Bronchial epithelial cell (primary cell): ENCODE measurements at regions not wholly inside any gene's neighbourhood (a gene's known extent, or its start where the extent isn't known, plus 50 kb on each side); places are given as distances from the start of the nearest gene placed in this dataset.

Experiments
- DNase-seq: peaks from one replicate; pipeline ENCODE4 v3.0.0-alpha.2; 2010; ENCODE audit warnings: low read depth
- FAIRE-seq: peaks from 2 replicates; lab custom pipeline; 2011; peaks lifted over from hg19 to GRCh38; lab: Jason Lieb, UNC
- H3K27me3 ChIP-seq: 2 replicates; pipeline ENCODE4 v1.5.1; 2011; ENCODE audit warnings: low read length; ENCODE audit not compliant: control insufficient read depth, insufficient read depth
- H3K36me3 ChIP-seq: 2 replicates; pipeline ENCODE4 v1.5.1; 2011; ENCODE audit warnings: low read length; ENCODE audit not compliant: control insufficient read depth, insufficient read depth
- H3K4me3 ChIP-seq: 2 replicates; pipeline ENCODE4 v1.5.1; 2011; ENCODE audit warnings: mild to moderate bottlenecking, low read depth, low read length, control low read depth
- TF ChIP-seq, protein P1 (sequence below): IDR thresholded peaks from 2 replicates; pipeline ENCODE4 v1.5.1; 2011; ENCODE audit warnings: mild to moderate bottlenecking, moderate library complexity, low read length, control low read depth, inconsistent platforms; ENCODE audit not compliant: insufficient read depth, severe bottlenecking

DNA sequence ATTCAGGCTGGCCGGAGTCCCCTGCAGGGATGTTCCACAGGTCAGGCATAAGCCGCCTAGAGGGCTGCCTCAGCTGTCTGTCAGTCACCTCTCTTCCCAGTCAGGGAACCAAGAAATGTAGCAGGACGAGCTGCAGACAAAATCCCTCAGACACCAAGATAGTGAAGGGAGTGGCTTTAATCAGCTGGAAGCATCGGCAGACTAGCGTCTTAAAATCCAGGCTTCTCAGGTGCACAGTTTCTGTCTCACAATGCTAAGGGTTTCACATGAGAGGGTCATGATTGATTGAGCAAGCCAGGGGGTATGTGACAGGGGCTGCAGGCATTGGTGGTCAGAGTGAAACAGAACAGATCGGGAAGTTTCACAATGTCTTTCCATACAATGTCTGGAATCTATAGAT lies 247.2 kb downstream of the CDH10 start:
- FAIRE-seq, result peak; percentile 7
- Histone ChIP-seq H3K4me3 (no peak overlapping the region), H3K36me3 (no peaks in the 10 kb centered on the region), H3K27me3 (no peaks in the 10 kb centered on the region)
- TF ChIP-seq, protein P1, sequence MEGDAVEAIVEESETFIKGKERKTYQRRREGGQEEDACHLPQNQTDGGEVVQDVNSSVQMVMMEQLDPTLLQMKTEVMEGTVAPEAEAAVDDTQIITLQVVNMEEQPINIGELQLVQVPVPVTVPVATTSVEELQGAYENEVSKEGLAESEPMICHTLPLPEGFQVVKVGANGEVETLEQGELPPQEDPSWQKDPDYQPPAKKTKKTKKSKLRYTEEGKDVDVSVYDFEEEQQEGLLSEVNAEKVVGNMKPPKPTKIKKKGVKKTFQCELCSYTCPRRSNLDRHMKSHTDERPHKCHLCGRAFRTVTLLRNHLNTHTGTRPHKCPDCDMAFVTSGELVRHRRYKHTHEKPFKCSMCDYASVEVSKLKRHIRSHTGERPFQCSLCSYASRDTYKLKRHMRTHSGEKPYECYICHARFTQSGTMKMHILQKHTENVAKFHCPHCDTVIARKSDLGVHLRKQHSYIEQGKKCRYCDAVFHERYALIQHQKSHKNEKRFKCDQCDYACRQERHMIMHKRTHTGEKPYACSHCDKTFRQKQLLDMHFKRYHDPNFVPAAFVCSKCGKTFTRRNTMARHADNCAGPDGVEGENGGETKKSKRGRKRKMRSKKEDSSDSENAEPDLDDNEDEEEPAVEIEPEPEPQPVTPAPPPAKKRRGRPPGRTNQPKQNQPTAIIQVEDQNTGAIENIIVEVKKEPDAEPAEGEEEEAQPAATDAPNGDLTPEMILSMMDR, result no peak
- no peak for DNase-seq

DNA sequence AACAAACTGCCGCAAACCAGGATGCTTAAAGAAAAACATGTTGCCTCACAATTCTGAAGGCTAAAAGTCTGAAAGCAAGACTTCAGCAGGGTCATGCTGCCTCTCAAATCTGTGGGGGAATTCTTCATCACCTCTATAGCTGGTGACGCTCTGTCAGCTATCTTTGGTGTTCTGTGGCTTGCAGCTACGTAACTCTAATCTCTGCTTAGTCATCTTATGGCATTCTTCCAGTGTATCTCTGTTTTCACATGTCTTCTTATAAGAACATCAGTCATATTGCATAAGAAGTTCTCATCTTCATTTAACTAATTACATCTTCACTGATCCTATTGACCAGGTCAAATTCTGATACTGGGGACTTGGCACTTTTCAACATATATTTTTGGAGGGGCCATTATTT lies 243.0 kb downstream of the CDH10 start:
- FAIRE-seq, result no peak

DNA sequence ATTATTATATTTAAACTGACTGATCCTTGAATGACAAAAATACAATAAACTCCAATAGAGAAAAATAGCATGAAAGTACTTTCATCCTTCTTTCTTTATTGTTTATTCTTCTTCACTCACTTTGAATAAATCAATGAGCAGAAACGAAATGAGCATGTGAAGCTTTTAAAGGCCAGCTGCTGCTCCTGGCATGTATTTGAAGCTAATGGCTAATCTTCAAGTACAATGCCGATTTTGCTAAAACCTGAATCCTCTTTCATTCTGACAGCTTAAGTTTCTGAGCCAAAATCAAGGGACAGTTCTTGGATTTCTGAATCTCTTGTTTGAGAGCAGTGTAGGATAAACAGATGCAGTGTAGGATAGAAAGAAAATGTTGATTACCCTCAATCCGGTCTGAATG lies 237.3 kb downstream of the CDH10 start:
- no peak for FAIRE-seq
- H3K27me3 ChIP-seq, result no peaks in the 10 kb centered on the region

More for the DNA sequence above, 243.0 kb downstream of the CDH10 start:
- TF ChIP-seq, protein P1, result no peak
- Histone ChIP-seq H3K4me3 (no peak overlapping the region), H3K36me3 (no peaks in the 10 kb centered on the region), H3K27me3 (no peaks in the 10 kb centered on the region)
- peak; percentile 60 for DNase-seq

DNA sequence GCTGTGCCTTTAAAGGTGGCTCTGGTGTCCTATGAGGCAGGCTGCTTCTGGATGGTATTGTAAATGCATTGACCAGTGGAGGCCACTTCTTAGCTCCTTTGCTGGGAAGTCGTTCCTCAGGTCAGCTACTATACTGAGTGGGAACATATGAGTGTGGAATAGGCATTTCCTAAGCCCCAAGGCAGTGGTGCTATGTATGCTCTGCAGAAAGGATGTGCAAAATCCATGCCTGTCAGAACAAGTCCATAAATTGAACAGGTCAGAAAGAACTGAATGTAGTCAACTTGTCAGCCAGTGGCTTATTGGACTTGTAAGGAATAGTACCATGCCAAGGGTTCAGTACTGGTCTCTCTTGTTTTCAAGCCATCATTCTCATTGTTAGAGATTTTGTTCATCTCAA lies 216.4 kb downstream of the CDH10 start:
- Histone ChIP-seq H3K36me3 (no peaks in the 10 kb centered on the region), H3K27me3 (no peaks in the 10 kb centered on the region), H3K4me3 (no peak overlapping the region)
- TF ChIP-seq, protein P1, result no peak
- DNase-seq (peak; percentile 36), FAIRE-seq (no peak)

More for the DNA sequence above, 237.3 kb downstream of the CDH10 start:
- H3K4me3 ChIP-seq, result no peak overlapping the region
- DNase-seq, result no peak
- TF ChIP-seq, protein P1, result no peak
- H3K36me3 ChIP-seq, result no peaks in the 10 kb centered on the region

DNA sequence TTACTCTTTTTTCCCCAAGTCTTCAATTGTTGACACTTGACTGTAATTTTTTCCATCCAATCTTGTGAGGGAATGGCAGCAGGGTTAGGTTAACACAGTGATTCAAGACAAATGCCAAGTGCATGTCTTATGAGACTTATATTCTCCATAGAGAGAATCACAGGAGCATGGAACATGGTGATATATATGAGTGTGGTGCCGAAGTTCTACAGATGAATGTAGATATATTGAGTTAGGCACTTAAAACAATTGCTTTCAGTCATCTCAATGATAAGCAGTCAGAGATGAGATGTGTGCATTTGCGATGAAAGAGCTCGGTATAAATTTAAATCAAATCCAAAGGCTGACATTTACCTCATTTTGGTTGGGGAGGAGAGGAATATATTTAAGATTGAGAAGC lies 211.2 kb downstream of the CDH10 start:
- FAIRE-seq, result no peak
- TF ChIP-seq, protein P1, result no peak
- Histone ChIP-seq H3K36me3 (no peaks in the 10 kb centered on the region), H3K27me3 (no peaks in the 10 kb centered on the region), H3K4me3 (no peak overlapping the region)
- DNase-seq, result no peak
